Astrocyte (in vitro differentiated cells and primary cell): ENCODE measurements at regions not wholly inside any gene's neighbourhood (a gene's known extent, or its start where the extent isn't known, plus 50 kb on each side); places are given as distances from the start of the nearest gene placed in this dataset.

Source experiments
- DNase-seq: peaks from one replicate; pipeline ENCODE4 v3.0.0-alpha.2; 2010; ENCODE audit warnings: low read depth
- FAIRE-seq: peaks from 2 replicates; lab custom pipeline; 2011; peaks lifted over from hg19 to GRCh38; lab: Jason Lieb, UNC
- H2AFZ ChIP-seq: 2 replicates; pipeline ENCODE4 v1.6.0; 2012; ENCODE audit warnings: low read depth, low read length, inconsistent platforms
- H3K27ac ChIP-seq: 2 replicates; pipeline ENCODE4 v1.5.1; 2011; ENCODE audit warnings: low read depth, low read length, inconsistent platforms
- H3K27me3 ChIP-seq: 2 replicates; pipeline ENCODE4 v1.6.0; 2011; ENCODE audit warnings: low read length, inconsistent platforms; ENCODE audit not compliant: insufficient read depth
- H3K36me3 ChIP-seq: 2 replicates; pipeline ENCODE4 v1.5.1; 2011; ENCODE audit warnings: low read length, inconsistent platforms; ENCODE audit not compliant: insufficient read depth
- H3K4me1 ChIP-seq: 2 replicates; pipeline ENCODE4 v1.5.1; 2011; ENCODE audit warnings: low read length, inconsistent platforms; ENCODE audit not compliant: insufficient read depth
- H3K4me2 ChIP-seq: 2 replicates; pipeline ENCODE4 v1.6.0; 2012; ENCODE audit warnings: low read length, inconsistent platforms
- H3K4me3 ChIP-seq: 2 replicates; pipeline ENCODE4 v1.5.1; 2011; ENCODE audit warnings: low read depth, mild to moderate bottlenecking, low read length, inconsistent platforms; ENCODE audit not compliant: insufficient read depth
- H3K79me2 ChIP-seq: 2 replicates; pipeline ENCODE4 v1.6.0; 2012; ENCODE audit warnings: mild to moderate bottlenecking, low read length, inconsistent platforms; ENCODE audit not compliant: insufficient read depth
- H3K9ac ChIP-seq: 2 replicates; pipeline ENCODE4 v1.6.0; 2012; ENCODE audit warnings: mild to moderate bottlenecking, low read length, inconsistent platforms
- H3K9me3 ChIP-seq: 2 replicates; pipeline ENCODE4 v1.5.1; 2012; ENCODE audit warnings: low read depth, mild to moderate bottlenecking, low read length, inconsistent platforms; ENCODE audit not compliant: insufficient read depth
- H4K20me1 ChIP-seq: 2 replicates; pipeline ENCODE4 v1.6.0; 2012; ENCODE audit warnings: low read length, inconsistent platforms; ENCODE audit not compliant: insufficient read depth
- H3K27ac Mint-ChIP-seq: one replicate; pipeline ENCODE4 v1.8.0; 2021; ENCODE audit warnings: mild to moderate bottlenecking, mixed read lengths; ENCODE audit not compliant: unreplicated experiment
- H3K27me3 Mint-ChIP-seq: one replicate; pipeline ENCODE4 v1.8.0; 2021; ENCODE audit warnings: low read depth, mixed read lengths; ENCODE audit not compliant: unreplicated experiment
- H3K36me3 Mint-ChIP-seq: one replicate; pipeline ENCODE4 v1.8.0; 2021; ENCODE audit warnings: low read depth, mixed read lengths; ENCODE audit not compliant: unreplicated experiment
- H3K4me1 Mint-ChIP-seq: one replicate; pipeline ENCODE4 v1.8.0; 2021; ENCODE audit warnings: low read depth, mixed read lengths; ENCODE audit not compliant: unreplicated experiment
- H3K4me3 Mint-ChIP-seq: one replicate; pipeline ENCODE4 v1.8.0; 2021; ENCODE audit warnings: mild to moderate bottlenecking, moderate library complexity, mixed read lengths; ENCODE audit not compliant: unreplicated experiment
- H3K9me3 Mint-ChIP-seq: one replicate; pipeline ENCODE4 v1.8.0; 2021; ENCODE audit warnings: mild to moderate bottlenecking, mixed read lengths; ENCODE audit not compliant: unreplicated experiment
- EZH2 ChIP-seq: IDR thresholded peaks from 2 replicates; pipeline ENCODE4 v1.6.1; 2012; ENCODE audit warnings: mild to moderate bottlenecking, low read length, inconsistent platforms; ENCODE audit not compliant: insufficient read depth
- TF ChIP-seq, protein P1 (sequence below): IDR thresholded peaks from 2 replicates; pipeline ENCODE4 v1.5.1; 2011; ENCODE audit warnings: low read depth, mild to moderate bottlenecking, inconsistent platforms, low read length, moderate library complexity; ENCODE audit not compliant: insufficient read depth

DNA sequence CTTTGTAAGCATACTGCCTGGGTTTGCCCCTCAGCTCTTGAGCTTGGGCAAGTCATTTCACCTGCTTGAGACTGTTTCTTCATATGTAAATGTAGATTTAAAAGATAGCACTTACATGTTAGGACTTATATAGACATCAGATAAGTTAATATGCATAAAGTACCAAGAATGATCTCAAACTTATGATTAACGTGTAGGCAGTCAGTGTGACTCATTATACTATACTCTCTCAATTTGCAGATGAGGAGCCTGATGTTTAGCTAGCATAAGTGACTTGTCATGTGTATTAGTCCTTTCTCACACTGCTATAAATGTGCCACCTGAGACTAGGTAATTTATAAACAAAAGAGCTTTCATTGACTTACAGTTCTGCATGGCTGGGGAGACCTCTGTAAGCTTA, 690.5 kb downstream of the KCNJ2 start:
- Mint-ChIP-seq H3K4me1 (no peaks in the 10 kb centered on the region), H3K27me3 (no peaks in the 10 kb centered on the region), H3K36me3 (no peaks in the 10 kb centered on the region), H3K4me3 (no peak overlapping the region), H3K27ac (no peak overlapping the region), H3K9me3 (peaks cover 10% of the 10 kb centered on the region)
- Histone ChIP-seq H3K36me3 (no peaks in the 10 kb centered on the region), H3K27me3 (no peaks in the 10 kb centered on the region), H3K27ac (no peak overlapping the region), H3K9me3 (no peaks in the 10 kb centered on the region), H3K4me3 (no peak overlapping the region), H3K9ac (no peak overlapping the region), H3K4me2 (no peak overlapping the region), H4K20me1 (no peaks in the 10 kb centered on the region), H3K4me1 (peaks cover 6% of the 10 kb centered on the region), H3K79me2 (no peaks in the 10 kb centered on the region), H2AFZ (no peak overlapping the region)
- FAIRE-seq = no peak
- TF ChIP-seq, protein P1, sequence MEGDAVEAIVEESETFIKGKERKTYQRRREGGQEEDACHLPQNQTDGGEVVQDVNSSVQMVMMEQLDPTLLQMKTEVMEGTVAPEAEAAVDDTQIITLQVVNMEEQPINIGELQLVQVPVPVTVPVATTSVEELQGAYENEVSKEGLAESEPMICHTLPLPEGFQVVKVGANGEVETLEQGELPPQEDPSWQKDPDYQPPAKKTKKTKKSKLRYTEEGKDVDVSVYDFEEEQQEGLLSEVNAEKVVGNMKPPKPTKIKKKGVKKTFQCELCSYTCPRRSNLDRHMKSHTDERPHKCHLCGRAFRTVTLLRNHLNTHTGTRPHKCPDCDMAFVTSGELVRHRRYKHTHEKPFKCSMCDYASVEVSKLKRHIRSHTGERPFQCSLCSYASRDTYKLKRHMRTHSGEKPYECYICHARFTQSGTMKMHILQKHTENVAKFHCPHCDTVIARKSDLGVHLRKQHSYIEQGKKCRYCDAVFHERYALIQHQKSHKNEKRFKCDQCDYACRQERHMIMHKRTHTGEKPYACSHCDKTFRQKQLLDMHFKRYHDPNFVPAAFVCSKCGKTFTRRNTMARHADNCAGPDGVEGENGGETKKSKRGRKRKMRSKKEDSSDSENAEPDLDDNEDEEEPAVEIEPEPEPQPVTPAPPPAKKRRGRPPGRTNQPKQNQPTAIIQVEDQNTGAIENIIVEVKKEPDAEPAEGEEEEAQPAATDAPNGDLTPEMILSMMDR = no peak
- TF ChIP-seq EZH2 = no peak
- no peak for DNase-seq

DNA sequence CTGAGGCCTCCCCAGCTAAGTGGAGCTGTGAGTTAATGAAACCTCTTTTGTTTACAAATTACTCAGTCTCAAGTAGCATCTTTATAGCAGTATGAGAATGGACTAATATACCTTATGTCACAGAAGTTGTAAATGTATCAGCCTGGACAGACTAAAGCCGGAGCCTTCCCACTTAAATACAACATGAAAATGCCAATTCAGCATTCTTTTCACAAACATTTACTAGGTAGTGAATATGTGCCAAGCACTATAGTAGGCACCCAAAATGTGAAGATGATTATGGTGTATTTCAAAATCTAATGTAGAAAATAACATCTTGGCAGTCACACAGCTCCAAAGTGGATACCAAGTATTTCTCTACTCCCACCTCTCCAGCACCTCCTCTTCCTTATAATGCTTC, 693.0 kb downstream of the KCNJ2 start:
- Histone ChIP-seq H3K27ac (no peak overlapping the region), H3K4me2 (no peak overlapping the region), H4K20me1 (no peaks in the 10 kb centered on the region), H2AFZ (no peak overlapping the region), H3K4me3 (no peak overlapping the region), H3K4me1 (no peaks in the 10 kb centered on the region), H3K36me3 (no peaks in the 10 kb centered on the region), H3K27me3 (no peaks in the 10 kb centered on the region), H3K9ac (no peak overlapping the region), H3K79me2 (no peaks in the 10 kb centered on the region), H3K9me3 (no peaks in the 10 kb centered on the region)
- Mint-ChIP-seq H3K27ac (no peak overlapping the region), H3K4me1 (no peaks in the 10 kb centered on the region), H3K27me3 (no peaks in the 10 kb centered on the region), H3K4me3 (no peak overlapping the region), H3K9me3 (peaks cover 10% of the 10 kb centered on the region), H3K36me3 (no peaks in the 10 kb centered on the region)
- DNase-seq (no peak), FAIRE-seq (no peak)
- no peak for TF ChIP-seq EZH2
- TF ChIP-seq, protein P1 = no peak

DNA sequence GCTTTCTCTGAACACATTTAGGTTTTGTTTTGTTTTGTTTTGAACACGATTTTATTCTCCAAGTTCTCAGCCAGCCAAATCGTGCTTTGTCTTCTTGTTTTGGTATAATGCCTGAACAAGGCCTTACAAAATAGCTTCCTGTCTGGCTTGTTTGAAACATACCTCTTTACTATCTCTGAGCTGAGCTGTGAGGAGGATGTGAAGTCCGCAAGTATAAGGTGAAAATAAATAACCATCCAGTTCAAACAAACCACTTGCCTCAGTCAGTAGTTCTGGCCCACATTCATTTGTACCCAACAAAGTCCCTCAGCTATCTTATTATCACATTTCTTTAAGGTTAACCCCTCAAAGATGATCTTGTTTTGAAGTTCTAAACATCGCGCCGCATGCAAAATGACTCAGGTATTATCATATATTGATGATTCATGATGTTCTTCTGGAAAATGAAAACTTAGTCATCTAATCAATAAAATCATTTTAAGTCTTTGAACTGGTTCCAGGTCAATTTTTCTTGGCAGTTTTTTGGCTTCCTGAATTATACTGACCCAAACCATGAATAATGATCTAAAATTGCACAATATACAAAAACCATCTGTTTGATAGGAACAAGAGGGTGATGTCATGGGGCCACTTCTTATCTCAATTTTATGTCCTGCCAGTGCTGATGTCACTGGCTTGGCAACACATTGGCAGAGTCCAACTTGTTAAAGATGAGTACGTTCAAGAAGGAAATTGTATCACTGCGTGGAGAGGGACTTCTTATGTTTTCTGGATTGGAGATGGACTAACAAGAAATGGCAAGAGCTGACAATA, 694.3 kb downstream of the KCNJ2 start:
- DNase-seq (peak; percentile 79), FAIRE-seq (no peak)
- no peak overlapping the region for H3K4me3 ChIP-seq
- no peak overlapping the region for H3K4me2 ChIP-seq
- no peaks in the 10 kb centered on the region for H3K27me3 Mint-ChIP-seq
- peaks cover 10% of the 10 kb centered on the region for H3K9me3 Mint-ChIP-seq
- H3K4me1 ChIP-seq = no peaks in the 10 kb centered on the region
- H3K27me3 ChIP-seq = no peaks in the 10 kb centered on the region
- no peak overlapping the region for H3K4me3 Mint-ChIP-seq
- no peaks in the 10 kb centered on the region for H3K36me3 Mint-ChIP-seq
- H3K4me1 Mint-ChIP-seq = no peaks in the 10 kb centered on the region
- H3K36me3 ChIP-seq = no peaks in the 10 kb centered on the region
- TF ChIP-seq, protein P1 = no peak
- TF ChIP-seq EZH2 = no peak
- H3K27ac Mint-ChIP-seq = no peak overlapping the region
- no peaks in the 10 kb centered on the region for H4K20me1 ChIP-seq
- no peak overlapping the region for H3K9ac ChIP-seq
- no peak overlapping the region for H2AFZ ChIP-seq
- H3K79me2 ChIP-seq = no peaks in the 10 kb centered on the region
- no peak overlapping the region for H3K27ac ChIP-seq
- H3K9me3 ChIP-seq = no peaks in the 10 kb centered on the region
